K562 (cell line): ENCODE measurements at regions not wholly inside any gene's neighbourhood (a gene's known extent, or its start where the extent isn't known, plus 50 kb on each side); places are given as distances from the start of the nearest gene placed in this dataset.

ENCODE experiments used
- ATAC-seq: fragments of 200-7000 bp; cut with Tn5 transposase; 3 replicates; pipeline ENCODE4 v1.9.1; 2020; ENCODE audit warnings: moderate library complexity
- BruUV-seq: library from RNA; stranded (reverse); fragments of 400-500 nt; replicated peaks from 2 replicates; lab custom pipeline; 2021; lab: Mats Ljungman, UMichigan
- CTCF ChIA-PET: fragments of 300-600 bp; formaldehyde crosslinking; extraction: SDS; loops from one replicate; lab custom pipeline; 2021; ENCODE audit warnings: low intra/inter-chr PET ratio; lab: Yijun Ruan, JAX
- POLR2A ChIA-PET: fragments of 300-600, 350-650 bp; sonication (Branson Sonifier 250); formaldehyde crosslinking; extraction: SDS; loops from one replicate; lab custom pipeline; 2021; ENCODE audit warnings: antibody characterized with exemption, inconsistent platforms; lab: Yijun Ruan, JAX
- DNase-seq, 4 experiments: peaks; one replicate each; pipeline versions ENCODE4 v3.0.0 to v3.0.0-alpha.2; 2011 to 2018; ENCODE audit warnings: low spot score in 3 of 4, mixed read lengths in 3 of 4; ENCODE audit errors: extremely low read depth in 1 of 4
- FAIRE-seq: peaks from 2 replicates; lab custom pipeline; 2011; peaks lifted over from hg19 to GRCh38; lab: Jason Lieb, UNC
- H2AFZ ChIP-seq: 2 replicates; pipeline ENCODE4 v1.6.0; 2011; ENCODE audit warnings: low read depth, low read length, control low read depth, inconsistent platforms
- H3K27ac ChIP-seq: fragments of 200-600 bp; 3 replicates; pipeline ENCODE4 v1.8.0; 2011; ENCODE audit warnings: low read depth, mild to moderate bottlenecking, control low read depth, inconsistent platforms, low read length, moderate library complexity, mixed read lengths; ENCODE audit errors: extremely low read depth
- H3K27me3 ChIP-seq, 2 experiments: fragments of 300-600 bp in 1 of 2; 2 replicates in 1 of 2; 3 replicates in 1 of 2; pipeline versions ENCODE4 v1.6.0 to v1.8.0; 2011; ENCODE audit warnings: inconsistent platforms in 2 of 2, low read length in 2 of 2, mild to moderate bottlenecking in 1 of 2, mixed read lengths in 1 of 2, moderate library complexity in 1 of 2; ENCODE audit not compliant: control insufficient read depth in 2 of 2, insufficient read depth in 2 of 2
- H3K36me3 ChIP-seq: fragments of 300-600 bp; 3 replicates; pipeline ENCODE4 v1.8.0; 2011; ENCODE audit warnings: mild to moderate bottlenecking, low read length, inconsistent platforms; ENCODE audit not compliant: control insufficient read depth, insufficient read depth
- H3K4me1 ChIP-seq, 2 experiments: fragments of 200-600 bp in 1 of 2; replicated peaks in 1 of 2; 2 replicates in 1 of 2; 3 replicates in 1 of 2; pipeline versions ENCODE4 v1.5.1 to v1.8.0; 2011; ENCODE audit warnings: inconsistent platforms in 2 of 2, low read length in 2 of 2, mild to moderate bottlenecking in 1 of 2, mixed read lengths in 1 of 2, moderate library complexity in 1 of 2; ENCODE audit not compliant: control insufficient read depth in 2 of 2, insufficient read depth in 2 of 2
- H3K4me2 ChIP-seq: 2 replicates; pipeline ENCODE4 v1.6.1; 2011; ENCODE audit warnings: low read length, control low read depth, inconsistent platforms, mixed read lengths; ENCODE audit not compliant: insufficient read depth
- H3K4me3 ChIP-seq: fragments of 200-600 bp; sonication (generic), shearing (Covaris generic); 2 replicates; pipeline ENCODE4 v1.5.1; 2016; ENCODE audit warnings: control low read depth, inconsistent platforms
- H3K79me2 ChIP-seq: fragments of 200-600 bp; 3 replicates; pipeline ENCODE4 v1.8.0; 2011; ENCODE audit warnings: low read length, inconsistent platforms; ENCODE audit not compliant: control insufficient read depth, insufficient read depth
- H3K9ac ChIP-seq, 2 experiments: 2 replicates each; pipeline versions ENCODE4 v1.6.0 to v1.6.1; 2011; ENCODE audit warnings: low read depth in 2 of 2, low read length in 2 of 2, control low read depth in 1 of 2, inconsistent platforms in 1 of 2, mild to moderate bottlenecking in 1 of 2, mixed read lengths in 1 of 2; ENCODE audit not compliant: insufficient read depth in 1 of 2
- H3K9me1 ChIP-seq: one replicate; pipeline ENCODE4 v1.6.0; 2011; ENCODE audit warnings: inconsistent platforms, mild to moderate bottlenecking, low read length, moderate library complexity; ENCODE audit not compliant: control insufficient read depth, insufficient read depth
- H3K9me3 ChIP-seq: replicated peaks from 2 replicates; pipeline ENCODE4 v1.5.1; 2011; ENCODE audit warnings: low read depth, low read length, inconsistent platforms; ENCODE audit not compliant: control insufficient read depth, insufficient read depth
- H4K20me1 ChIP-seq: replicated peaks from 2 replicates; pipeline ENCODE4 v1.6.1; 2011; ENCODE audit warnings: low read length, inconsistent platforms, mixed read lengths; ENCODE audit not compliant: control insufficient read depth, insufficient read depth
- FOXP1 ChIP-seq: sonication (generic); formaldehyde crosslinking; IDR thresholded peaks from 2 replicates; pipeline ENCODE4 v1.8.0; 2022; ENCODE audit warnings: mild to moderate bottlenecking, missing genetic modification reagents
- ILK ChIP-seq: fragments of 450-650 bp; IDR thresholded peaks from 2 replicates; pipeline ENCODE4 v1.6.1; 2016; ENCODE audit warnings: missing genetic modification characterization, low read depth, mild to moderate bottlenecking, missing compliant biosample characterization, moderate library complexity, borderline replicate concordance
- KDM4B ChIP-seq, 2 experiments: fragments of 450-650 bp in 1 of 2; sonication (generic) in 1 of 2; IDR thresholded peaks; 2 replicates each; pipeline ENCODE4 v1.6.1; 2016 to 2017; ENCODE audit warnings: borderline replicate concordance in 2 of 2, antibody characterized with exemption in 1 of 2, low read depth in 1 of 2, mild to moderate bottlenecking in 1 of 2
- PHB2 ChIP-seq: fragments of 450-650 bp; IDR thresholded peaks from 2 replicates; pipeline ENCODE4 v1.6.1; 2017; ENCODE audit warnings: low read depth
- RBM14 ChIP-seq: fragments of 200-400 bp; formaldehyde crosslinking; IDR thresholded peaks from 2 replicates; pipeline ENCODE4 v1.6.1; 2018; ENCODE audit warnings: low read depth, mild to moderate bottlenecking, low read length, moderate library complexity, borderline replicate concordance; ENCODE audit not compliant: insufficient read depth
- ZNF76 ChIP-seq: fragments of 250-450 bp; sonication (Bioruptor Pico); IDR thresholded peaks from 2 replicates; pipeline ENCODE4 v1.4.0; 2020; ENCODE audit warnings: mild to moderate bottlenecking, moderate library complexity, borderline replicate concordance
- WGBS: fragments of 100-300 bp; shearing (Covaris generic); methylation state at CpG from one replicate; pipeline ENCODE4 v1.1.6; 2016; ENCODE audit warnings: low coverage, mixed read lengths; ENCODE audit not compliant: insufficient coverage; ENCODE audit errors: missing lambda C conversion rate; 5-methylcytosine and 5-hydroxymethylcytosine counted together
- in situ Hi-C: fragments of 300-500 bp; cut with MboI; formaldehyde crosslinking; loops from 4 replicates; pipeline ENCODE4 v1.15.0; 2018; ENCODE audit warnings: inconsistent platforms, mixed read lengths
- intact Hi-C: fragments of 100-400 bp; cut with micrococcal nuclease; formaldehyde crosslinking; loops from 2 replicates; pipeline ENCODE4 v1.14.2; 2022

- TF ChIP-seq RBM14 = no peak
These were observed 141.7 kb upstream of the MBNL1 start (continued) for GRCh38 chr3:152127058-152127457.

- 0% methylated on average over 1 of the region's 1 CpG for WGBS
- TF ChIP-seq ZNF76 (CRISPR knock-in tag) = no peak
- no peak for TF ChIP-seq FOXP1 (CRISPR knock-in tag)
- no peak for TF ChIP-seq KDM4B (IDR thresholded peaks at IDR 0.05; ENCODE audit: borderline replicate concordance in 2 of 2, low read depth in 1 of 2)
- TF ChIP-seq ILK = no peak
- TF ChIP-seq PHB2 = no peak
- TF ChIP-seq, all 486 proteins: peak for 0
- no peak overlapping the region for H3K4me3 ChIP-seq
- ChIA-PET CTCF (no interaction called here), POLR2A (no interaction called here)
- BruUV-seq = no TSS peak
- no peak overlapping the region for H3K27ac ChIP-seq
- in situ Hi-C loops (no loop called here), intact Hi-C loops (no loop called here)
- no peaks in the 10 kb centered on the region for H4K20me1 ChIP-seq
- DNase-seq = no peak
- H3K4me1 ChIP-seq = no peaks in the 10 kb centered on the region; a peak in 1 of 5 replicates
- no peaks in the 10 kb centered on the region for H3K9me3 ChIP-seq
- no peaks in the 10 kb centered on the region for H3K79me2 ChIP-seq
- no peak overlapping the region for H2AFZ ChIP-seq
- H3K27me3 ChIP-seq = no peaks in the 10 kb centered on the region
- no peak for ATAC-seq
- no peak overlapping the region for H3K9ac ChIP-seq
- H3K4me2 ChIP-seq = no peak overlapping the region
- H3K9me1 ChIP-seq = no peaks in the 10 kb centered on the region
- H3K36me3 ChIP-seq = no peaks in the 10 kb centered on the region
- no peak for FAIRE-seq
These were observed 140.4 kb upstream of the MBNL1 start for GRCh38 chr3:152128356-152128755.
